OCI-LY7 (cell line): ENCODE measurements at regions not wholly inside any gene's neighbourhood (a gene's known extent, or its start where the extent isn't known, plus 50 kb on each side); places are given as distances from the start of the nearest gene placed in this dataset.

Experiments used
- EZH2phosphoT487 ChIP-seq: fragments of 200-600 bp; sonication (generic); IDR thresholded peaks from 2 replicates; pipeline ENCODE4 v1.6.1; 2018; ENCODE audit warnings: low read depth, borderline replicate concordance, mild to moderate bottlenecking, mixed run types, antibody characterized with exemption, low read length, moderate library complexity, mixed read lengths
- TF ChIP-seq, protein P1 (sequence below): fragments of 200-600 bp; sonication (generic); conservative IDR thresholded peaks from 2 replicates; pipeline ENCODE4 v1.5.1; 2014; ENCODE audit warnings: mild to moderate bottlenecking, antibody characterized with exemption, low read length, moderate library complexity, mixed read lengths

DNA sequence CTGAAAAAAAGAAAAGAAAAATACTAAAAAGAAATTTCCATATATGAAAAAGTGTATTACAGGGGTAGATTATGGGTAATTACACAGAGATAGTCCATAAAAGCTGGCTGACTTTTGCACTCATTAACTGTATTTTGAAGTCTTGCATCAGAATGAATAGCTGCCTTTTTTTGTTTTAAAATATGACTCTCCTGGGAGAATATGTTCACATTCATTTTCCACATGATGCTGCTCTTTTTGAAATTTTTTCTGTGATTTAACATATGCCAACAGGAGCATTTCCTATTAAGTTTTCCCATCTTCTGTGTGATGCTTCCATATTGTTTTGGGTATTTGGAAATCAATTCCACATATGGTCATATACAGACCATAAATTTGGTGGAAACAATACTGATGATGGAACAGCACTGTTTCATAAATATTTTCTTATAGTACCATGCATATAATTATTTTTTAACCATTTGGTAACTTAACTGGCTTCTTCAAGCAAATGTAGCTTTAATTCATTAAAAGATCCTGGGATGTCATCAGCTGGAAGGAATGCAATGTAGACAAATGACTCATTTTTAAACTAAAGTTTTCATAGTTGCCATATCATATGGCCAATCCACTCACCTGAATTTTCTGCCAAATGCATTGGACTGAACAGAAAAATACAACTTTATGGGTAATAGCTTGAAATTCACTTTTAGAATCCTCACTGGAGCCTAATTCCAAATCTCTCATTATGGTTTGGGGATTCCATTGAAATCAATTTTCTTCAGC lies 313.9 kb upstream of the GLI3 start:
- no peak for TF ChIP-seq EZH2phosphoT487
- TF ChIP-seq, protein P1, sequence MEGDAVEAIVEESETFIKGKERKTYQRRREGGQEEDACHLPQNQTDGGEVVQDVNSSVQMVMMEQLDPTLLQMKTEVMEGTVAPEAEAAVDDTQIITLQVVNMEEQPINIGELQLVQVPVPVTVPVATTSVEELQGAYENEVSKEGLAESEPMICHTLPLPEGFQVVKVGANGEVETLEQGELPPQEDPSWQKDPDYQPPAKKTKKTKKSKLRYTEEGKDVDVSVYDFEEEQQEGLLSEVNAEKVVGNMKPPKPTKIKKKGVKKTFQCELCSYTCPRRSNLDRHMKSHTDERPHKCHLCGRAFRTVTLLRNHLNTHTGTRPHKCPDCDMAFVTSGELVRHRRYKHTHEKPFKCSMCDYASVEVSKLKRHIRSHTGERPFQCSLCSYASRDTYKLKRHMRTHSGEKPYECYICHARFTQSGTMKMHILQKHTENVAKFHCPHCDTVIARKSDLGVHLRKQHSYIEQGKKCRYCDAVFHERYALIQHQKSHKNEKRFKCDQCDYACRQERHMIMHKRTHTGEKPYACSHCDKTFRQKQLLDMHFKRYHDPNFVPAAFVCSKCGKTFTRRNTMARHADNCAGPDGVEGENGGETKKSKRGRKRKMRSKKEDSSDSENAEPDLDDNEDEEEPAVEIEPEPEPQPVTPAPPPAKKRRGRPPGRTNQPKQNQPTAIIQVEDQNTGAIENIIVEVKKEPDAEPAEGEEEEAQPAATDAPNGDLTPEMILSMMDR: no peak
